HG02678 (cell line): ENCODE measurements at regions not wholly inside any gene's neighbourhood (a gene's known extent, or its start where the extent isn't known, plus 50 kb on each side); places are given as distances from the start of the nearest gene placed in this dataset.
"Not testable (repeated sequence)": the region's sequence is repeated elsewhere in the genome, so short reads cannot be mapped to it uniquely, and the experiment has no call there.

Experiments used
- ATAC-seq: cut with Tn5 transposase; IDR thresholded peaks from one replicate; pipeline ENCODE4 v1.9.1; 2021; ENCODE audit warnings: mild to moderate bottlenecking, moderate library complexity; ENCODE audit not compliant: unreplicated experiment

GRCh38 chr2:7140306-7140705, 223.1 kb downstream of the RNF144A start:
- no peak for ATAC-seq

- ATAC-seq = no peak
These were observed 228.5 kb downstream of the RNF144A start for GRCh38 chr2:7145707-7146106.

- ATAC-seq = no peak
These were observed 228.9 kb downstream of the RNF144A start for GRCh38 chr2:7146151-7146550.

- ATAC-seq = no peak
These were observed 237.4 kb downstream of the RNF144A start for GRCh38 chr2:7154656-7155055.

GRCh38 chr2:7161501-7161900, 244.3 kb downstream of the RNF144A start:
- ATAC-seq = no peak

- ATAC-seq = no peak
These were observed 248.5 kb downstream of the RNF144A start for GRCh38 chr2:7165736-7166135.

- no peak for ATAC-seq
These were observed 250.7 kb downstream of the RNF144A start for GRCh38 chr2:7167801-7168411.

GRCh38 chr2:7169593-7169992, 252.4 kb downstream of the RNF144A start:
- ATAC-seq = no peak

GRCh38 chr2:7178996-7179395, 261.8 kb downstream of the RNF144A start:
- ATAC-seq = not testable (repeated sequence)

- ATAC-seq = no peak
These were observed 263.6 kb downstream of the RNF144A start for GRCh38 chr2:7180638-7181370.

- ATAC-seq = no peak
These were observed 265.3 kb downstream of the RNF144A start for GRCh38 chr2:7182525-7182924.

GRCh38 chr2:7189106-7189505, 271.9 kb downstream of the RNF144A start:
- ATAC-seq = no peak

- no peak for ATAC-seq
These were observed 273.5 kb downstream of the RNF144A start for GRCh38 chr2:7190587-7191324.

- ATAC-seq = no peak
These were observed 274.7 kb downstream of the RNF144A start for GRCh38 chr2:7191932-7192331.

- ATAC-seq = no peak
These were observed 276.2 kb downstream of the RNF144A start for GRCh38 chr2:7193457-7193856.

GRCh38 chr2:7194950-7195349, 277.7 kb downstream of the RNF144A start:
- no peak for ATAC-seq

GRCh38 chr2:7196883-7197282, 279.7 kb downstream of the RNF144A start:
- ATAC-seq = no peak

GRCh38 chr2:7201851-7202250, 284.6 kb downstream of the RNF144A start:
- no peak for ATAC-seq

GRCh38 chr2:7203056-7203467, 285.9 kb downstream of the RNF144A start:
- ATAC-seq = no peak

- ATAC-seq = no peak
These were observed 288.1 kb downstream of the RNF144A start for GRCh38 chr2:7205151-7205830.

- ATAC-seq = no peak
These were observed 289.0 kb downstream of the RNF144A start for GRCh38 chr2:7206111-7206810.
